ENCODE measurements at regions not wholly inside any gene's neighbourhood (a gene's known extent, or its start where the extent isn't known, plus 50 kb on each side); places are given as distances from the start of the nearest gene placed in this dataset.

GRCh38 chr16:85162478-85163277 lies 50.4 kb upstream of the CIBAR2 start:
- no peak for FAIRE-seq

- FAIRE-seq, result no peak
These were observed 51.2 kb upstream of the CIBAR2 start for GRCh38 chr16:85163278-85164112.

GRCh38 chr16:85164431-85164830 lies 52.2 kb upstream of the CIBAR2 start:
- no peak for FAIRE-seq

GRCh38 chr16:85164838-85165516 lies 52.7 kb upstream of the CIBAR2 start:
- FAIRE-seq, result no peak

- no peak for FAIRE-seq
These were observed 53.5 kb upstream of the CIBAR2 start for GRCh38 chr16:85165781-85166180.

GRCh38 chr16:85166281-85166680 lies 54.0 kb upstream of the CIBAR2 start:
- no peak for FAIRE-seq

- no peak for FAIRE-seq
These were observed 54.7 kb upstream of the CIBAR2 start for GRCh38 chr16:85166699-85167588.

- no peak for FAIRE-seq
These were observed 55.6 kb upstream of the CIBAR2 start for GRCh38 chr16:85167589-85168537.

- FAIRE-seq, result no peak
These were observed 56.5 kb upstream of the CIBAR2 start for GRCh38 chr16:85168732-85169256.

- FAIRE-seq, result no peak
These were observed 57.2 kb upstream of the CIBAR2 start for GRCh38 chr16:85169333-85170065.

GRCh38 chr16:85170066-85170491 lies 57.8 kb upstream of the CIBAR2 start:
- no peak for FAIRE-seq

- no peak for FAIRE-seq
These were observed 58.3 kb upstream of the CIBAR2 start for GRCh38 chr16:85170590-85171003.

- FAIRE-seq, result no peak
These were observed 58.9 kb upstream of the CIBAR2 start for GRCh38 chr16:85171004-85171758.

- FAIRE-seq, result no peak
These were observed 59.6 kb upstream of the CIBAR2 start for GRCh38 chr16:85171759-85172454.

GRCh38 chr16:85172455-85173145 lies 60.3 kb upstream of the CIBAR2 start:
- FAIRE-seq, result no peak

- FAIRE-seq, result no peak
These were observed 61.1 kb upstream of the CIBAR2 start for GRCh38 chr16:85173146-85173980.

All from islet of Langerhans (tissue), 1 donor.